Forelimb muscle (tissue), 1 donor: ENCODE measurements at regions not wholly inside any gene's neighbourhood (a gene's known extent, or its start where the extent isn't known, plus 50 kb on each side); places are given as distances from the start of the nearest gene placed in this dataset.

ENCODE experiments used
- DNase-seq: peaks from one replicate; pipeline ENCODE4 v3.0.0-alpha.2; 2013; ENCODE audit warnings: low read depth

DNA sequence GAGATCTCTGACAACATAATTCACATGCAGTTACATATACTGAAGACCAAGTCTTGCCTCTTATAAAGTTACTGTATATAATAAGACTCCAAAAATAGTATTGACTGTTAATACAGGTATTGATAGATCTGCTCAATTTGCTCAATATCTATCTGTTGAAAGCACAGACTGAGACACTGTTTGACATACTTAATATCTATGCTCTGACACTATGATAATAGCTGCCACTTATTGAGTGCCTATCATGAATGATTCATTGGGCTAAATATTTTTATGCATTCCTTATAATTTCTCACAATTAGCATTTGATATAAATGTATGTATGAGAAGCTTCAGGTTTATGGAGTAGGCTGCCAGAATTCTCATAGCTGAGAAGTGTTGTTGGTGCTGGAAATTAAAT lies 1600.9 kb upstream of the IGFBP7 start:
- DNase-seq = no peak

GRCh38 chr4:58688568-58688967 lies 1578.4 kb upstream of the IGFBP7 start:
- no peak for DNase-seq

- DNase-seq = no peak
These were observed 1569.7 kb upstream of the IGFBP7 start for GRCh38 chr4:58679886-58680285.

- DNase-seq = no peak
These were observed 1568.9 kb upstream of the IGFBP7 start for GRCh38 chr4:58679051-58679450.

DNA sequence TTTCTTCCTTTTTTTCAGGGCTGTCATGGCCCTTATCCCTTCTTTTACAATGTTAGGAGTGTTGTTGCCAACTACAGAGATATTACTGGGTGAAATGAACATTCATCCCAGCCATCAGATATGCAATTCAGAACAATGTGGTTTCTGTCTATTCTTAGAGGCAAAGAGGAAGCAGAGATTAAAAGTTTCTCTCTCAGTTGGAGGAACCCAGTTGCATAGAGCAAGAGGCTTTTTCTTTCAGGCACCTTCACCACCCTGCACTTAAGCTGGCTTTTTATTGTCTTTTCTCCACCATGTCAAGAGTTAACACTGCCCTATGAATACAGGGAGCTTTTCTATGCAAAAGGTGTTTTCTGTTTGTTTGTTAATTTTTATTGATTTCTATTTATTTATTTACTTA lies 1559.6 kb upstream of the IGFBP7 start:
- DNase-seq = no peak

GRCh38 chr4:58665649-58666048 lies 1555.5 kb upstream of the IGFBP7 start:
- no peak for DNase-seq

GRCh38 chr4:58658701-58659100 lies 1548.5 kb upstream of the IGFBP7 start:
- DNase-seq = no peak

DNA sequence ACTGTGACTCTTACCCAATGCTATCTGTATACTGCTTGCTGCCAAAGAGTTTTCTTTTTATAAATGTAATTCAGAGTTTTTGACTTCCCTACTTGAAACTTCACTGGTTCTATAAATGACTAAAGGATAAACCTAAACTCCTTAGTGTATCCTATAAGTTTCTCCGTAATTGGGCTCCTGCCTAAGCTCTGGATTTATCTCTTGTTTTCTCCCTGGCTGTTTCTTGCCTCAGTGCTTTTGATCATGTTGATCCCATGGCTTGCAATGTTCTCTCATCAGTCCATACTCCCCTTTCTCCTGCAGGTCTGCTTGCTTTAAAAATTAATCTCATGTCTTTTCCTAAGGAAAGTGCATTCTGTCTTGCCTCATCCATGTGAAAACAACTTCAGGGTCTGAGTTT lies 1543.1 kb upstream of the IGFBP7 start:
- no peak for DNase-seq

DNA sequence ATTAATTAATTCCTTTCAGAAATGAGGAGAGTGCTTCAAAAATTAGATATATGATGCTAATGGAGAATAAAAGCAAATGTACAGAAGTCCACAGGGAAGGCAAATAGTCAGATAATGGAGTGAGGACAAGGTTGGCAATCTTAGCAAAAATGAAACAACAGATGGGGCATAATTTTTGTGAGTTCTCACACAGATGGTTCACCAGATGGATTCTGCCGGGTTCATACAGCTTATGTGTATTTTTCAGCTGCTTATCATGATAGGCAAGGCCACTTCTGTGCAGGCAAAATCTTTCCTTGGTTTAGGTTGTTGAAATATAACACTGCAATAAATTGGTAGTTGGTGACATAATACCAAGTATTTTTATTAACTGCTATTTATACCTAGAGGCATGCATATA lies 1539.0 kb upstream of the IGFBP7 start:
- DNase-seq = no peak

- DNase-seq = no peak
These were observed 1535.9 kb upstream of the IGFBP7 start for GRCh38 chr4:58646126-58646525.

DNA sequence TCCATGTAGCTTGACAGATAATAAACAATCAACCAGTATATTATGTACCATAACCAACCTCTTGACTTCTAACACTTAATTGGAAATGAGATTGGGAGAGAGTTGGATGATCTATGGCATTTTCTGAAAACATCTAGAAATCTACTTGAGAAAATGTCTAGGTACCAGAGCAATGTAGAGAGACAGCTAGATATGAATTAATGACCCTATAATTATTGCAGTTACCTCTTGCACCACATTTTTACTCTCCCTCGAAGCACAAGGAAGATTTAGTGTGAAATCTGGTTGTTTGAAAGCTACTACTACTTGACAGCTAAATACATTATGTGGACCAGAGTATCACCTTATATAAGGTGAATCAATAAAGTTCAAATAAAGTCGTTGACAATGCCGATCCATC lies 1534.4 kb upstream of the IGFBP7 start:
- DNase-seq = no peak

DNA sequence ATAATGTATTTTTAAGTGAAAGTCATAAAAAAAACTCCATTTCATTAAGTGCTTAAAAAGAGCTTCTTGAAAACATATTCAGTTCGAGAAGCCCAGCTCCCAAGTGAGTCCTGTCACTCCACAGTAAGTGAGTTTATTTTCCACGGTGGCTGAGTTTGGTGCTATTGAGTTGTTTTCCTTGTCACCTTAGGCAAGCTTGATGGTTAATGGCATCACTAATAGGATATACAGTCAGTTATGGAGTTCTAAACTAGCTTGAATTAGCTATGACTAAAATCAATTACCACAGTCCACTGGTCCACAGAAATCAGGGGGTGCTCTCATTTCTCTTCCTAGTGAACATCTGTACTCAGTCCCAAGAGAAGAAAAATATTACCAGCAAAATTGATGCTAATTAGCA lies 1526.2 kb upstream of the IGFBP7 start:
- no peak for DNase-seq

DNA sequence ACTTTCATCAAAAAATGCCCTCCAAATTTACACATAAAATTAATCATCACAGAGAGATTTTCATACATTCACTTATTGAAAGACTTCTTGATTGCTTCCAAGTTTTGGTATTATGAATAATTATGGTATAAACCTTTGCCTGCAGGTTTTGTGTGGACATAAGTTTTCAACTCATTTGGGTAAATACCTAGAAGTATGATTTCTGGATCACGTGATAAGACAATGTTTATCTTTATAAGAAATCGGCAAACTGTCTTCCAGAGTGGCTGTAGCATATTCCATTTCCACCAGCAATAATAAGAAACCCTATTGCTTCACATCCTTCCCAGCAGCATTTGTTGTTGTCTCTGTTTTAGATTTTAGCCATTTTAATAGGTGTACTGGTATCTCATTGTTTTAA lies 1507.0 kb upstream of the IGFBP7 start:
- DNase-seq = no peak

GRCh38 chr4:58611012-58611411 lies 1500.8 kb upstream of the IGFBP7 start:
- no peak for DNase-seq

GRCh38 chr4:58606303-58606702 lies 1496.1 kb upstream of the IGFBP7 start:
- DNase-seq = no peak

DNA sequence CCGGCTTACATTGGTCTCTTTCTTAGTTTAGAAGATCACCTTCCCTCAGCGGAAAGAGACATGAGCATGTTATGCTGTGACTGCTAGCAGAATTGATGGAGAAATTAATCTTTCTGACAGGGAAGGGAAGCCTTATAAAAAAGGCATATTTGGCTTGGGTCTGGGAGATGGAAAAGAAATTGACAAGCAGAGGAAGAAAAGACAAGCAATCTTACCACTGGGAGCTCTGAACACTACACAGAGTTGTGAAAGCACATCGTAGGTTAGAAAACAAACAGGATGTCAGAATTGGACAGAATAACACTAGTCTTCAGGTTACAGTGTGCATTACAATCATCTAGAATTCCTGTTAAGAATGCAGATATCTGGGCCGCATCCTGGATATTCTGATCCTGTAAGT lies 1493.8 kb upstream of the IGFBP7 start:
- DNase-seq = no peak

DNA sequence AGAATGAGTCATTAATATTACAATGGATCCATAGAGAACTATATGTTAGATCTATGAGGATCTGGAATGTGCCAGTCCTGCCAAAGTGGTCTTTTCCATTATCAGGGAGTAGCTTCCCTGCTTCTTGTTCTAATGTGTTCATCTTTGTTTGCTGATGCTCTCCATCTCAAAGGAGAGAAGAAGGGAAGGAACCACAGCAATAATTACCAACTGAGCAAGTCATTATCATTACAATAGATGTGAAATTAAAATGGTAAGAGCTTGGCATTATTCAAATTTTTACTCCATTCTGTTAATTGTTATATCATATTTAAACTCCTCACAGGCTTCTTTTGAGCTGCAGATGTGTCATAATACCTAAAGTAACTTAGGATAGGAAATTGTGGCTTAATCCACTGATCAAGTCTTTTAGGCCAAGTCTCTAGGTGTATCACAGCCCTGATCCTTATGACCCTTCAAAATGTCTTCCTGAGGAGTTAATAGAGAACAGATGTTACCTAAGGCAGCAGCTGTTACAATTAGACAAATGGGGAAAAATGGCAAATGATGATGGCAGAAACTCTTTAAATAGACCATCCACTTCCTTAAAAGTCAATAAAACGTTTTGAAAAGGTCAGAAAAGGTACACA lies 1492.7 kb upstream of the IGFBP7 start:
- DNase-seq = no peak

- no peak for DNase-seq
These were observed 1491.8 kb upstream of the IGFBP7 start for GRCh38 chr4:58602022-58602421.

DNA sequence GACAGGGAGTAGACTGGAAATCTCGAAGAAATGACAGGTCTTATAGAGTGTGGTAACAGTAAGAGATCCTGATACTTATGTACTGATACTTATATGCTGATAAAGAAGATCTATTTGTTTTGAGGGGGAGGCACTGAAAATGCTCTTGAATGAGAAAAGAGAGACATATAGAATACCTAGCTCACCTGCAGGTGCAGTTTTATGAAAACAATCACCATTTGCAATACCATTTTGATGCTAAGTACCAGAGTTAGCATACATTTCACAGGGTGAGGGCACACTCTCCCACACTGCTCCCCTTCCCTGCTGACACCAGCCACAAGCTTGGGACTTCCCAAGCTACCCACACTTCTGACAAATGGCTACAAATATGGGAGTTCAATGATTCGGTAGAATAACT lies 1490.1 kb upstream of the IGFBP7 start:
- no peak for DNase-seq

DNA sequence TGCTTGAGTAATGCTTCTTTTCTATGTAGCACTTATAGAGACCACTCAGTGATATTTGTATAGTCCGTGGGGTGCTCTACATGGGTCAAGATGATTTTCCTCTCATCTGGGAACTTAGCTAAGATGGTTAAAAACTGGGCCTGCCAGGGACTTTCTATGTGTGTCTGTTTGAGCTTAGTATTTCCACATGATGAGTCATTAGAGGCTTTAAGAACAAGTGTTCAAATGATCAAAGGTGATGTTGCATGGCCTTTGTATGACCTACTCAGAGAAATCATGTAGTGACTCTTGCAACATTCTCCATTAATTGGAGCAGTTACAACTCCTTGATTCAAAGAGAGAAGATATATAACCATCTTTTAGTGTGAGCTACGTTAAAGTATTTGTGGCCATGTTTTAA lies 1480.5 kb upstream of the IGFBP7 start:
- no peak for DNase-seq

DNA sequence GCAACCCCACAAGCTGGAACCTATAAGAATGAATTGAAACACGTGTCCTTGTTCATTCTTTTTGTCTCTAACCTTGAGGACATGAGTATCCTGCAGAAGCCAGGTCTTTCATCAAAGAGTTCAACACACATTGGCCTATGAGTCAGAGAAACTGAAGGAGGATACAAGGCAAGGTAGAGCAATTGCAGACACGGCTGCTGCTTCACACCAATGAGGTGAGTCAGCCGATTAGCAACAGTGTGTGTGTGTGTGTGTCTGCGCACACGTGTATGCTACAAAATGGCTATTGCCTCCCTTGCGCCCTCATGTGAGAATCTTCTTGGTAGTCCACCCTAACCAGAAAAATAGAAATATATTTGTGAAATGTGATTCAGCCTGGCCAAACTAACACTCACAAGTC lies 1477.7 kb upstream of the IGFBP7 start:
- no peak for DNase-seq

GRCh38 chr4:58566260-58566659 lies 1456.1 kb upstream of the IGFBP7 start:
- DNase-seq = no peak

DNA sequence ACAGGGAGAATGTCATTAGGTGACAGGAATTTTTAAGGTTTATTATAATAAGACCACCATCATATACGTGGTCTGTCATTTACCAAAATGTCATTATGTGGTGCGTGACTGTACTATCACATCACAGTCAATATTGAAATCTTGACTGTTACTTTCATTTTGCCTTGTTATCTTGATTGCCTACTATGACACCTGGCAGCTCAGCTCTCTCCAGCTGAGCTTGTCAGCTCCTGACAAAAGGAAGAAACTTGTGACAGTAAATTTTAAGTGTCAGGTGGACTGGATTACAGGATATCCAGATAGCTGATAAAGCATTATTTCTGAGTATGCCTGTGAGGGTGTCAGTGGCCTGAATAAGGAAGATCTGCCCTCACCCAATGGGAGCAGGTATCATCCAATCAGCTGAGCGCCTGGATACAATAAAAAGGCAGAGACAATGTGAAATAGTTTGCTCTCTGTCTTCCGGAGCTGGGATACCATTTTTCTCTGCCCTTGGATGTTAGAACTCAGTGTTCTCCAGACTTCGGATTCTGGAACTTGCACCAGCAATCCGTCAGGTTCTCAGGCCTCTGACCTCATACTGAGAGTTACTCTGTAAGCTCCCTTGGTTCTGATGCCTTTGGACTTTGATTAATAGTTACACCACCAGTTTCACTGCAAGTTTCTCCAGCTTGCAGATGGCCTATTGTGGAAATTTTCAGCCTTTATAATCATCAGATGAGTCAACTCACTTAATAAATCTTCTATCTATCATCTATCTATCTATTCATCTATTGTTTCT lies 1454.7 kb upstream of the IGFBP7 start:
- DNase-seq = no peak

- no peak for DNase-seq
These were observed 1451.0 kb upstream of the IGFBP7 start for GRCh38 chr4:58561170-58561569.
